ENCODE measurements at regions not wholly inside any gene's neighbourhood (a gene's known extent, or its start where the extent isn't known, plus 50 kb on each side); places are given as distances from the start of the nearest gene placed in this dataset.

DNA sequence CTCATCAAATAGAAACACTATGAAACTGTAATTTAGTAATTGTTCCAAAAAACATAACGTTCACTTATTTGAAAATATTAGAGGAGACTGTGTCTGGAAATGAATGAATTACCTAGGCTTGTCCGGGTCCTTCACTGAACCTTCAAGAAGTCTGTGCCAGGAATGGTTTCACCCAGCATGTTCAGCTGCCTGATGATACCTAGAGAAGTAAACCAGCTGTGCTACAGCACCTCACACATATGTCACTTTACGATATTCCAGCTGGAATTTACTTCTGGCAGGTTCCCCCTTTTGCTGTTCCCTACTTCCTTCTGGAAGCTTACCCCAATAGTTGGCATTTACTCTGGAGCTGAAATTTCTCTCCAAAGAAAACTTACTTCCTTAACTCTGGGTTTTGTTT, 906.5 kb downstream of the FAT4 start:
- no peaks in the 10 kb centered on the region for H3K4me1 ChIP-seq (ENCODE audit: insufficient read depth, low read length)
- H3K4me2 ChIP-seq (ENCODE audit: insufficient read depth, low read length): no peak overlapping the region
- H3K4me3 ChIP-seq (ENCODE audit: low read depth in 1 of 2, low read length in 2 of 2): no peak overlapping the region
- H2AFZ ChIP-seq (ENCODE audit: low read depth, low read length): no peak overlapping the region
- no peak for TF ChIP-seq EZH2 (IDR thresholded peaks at IDR 0.05; ENCODE audit: borderline replicate concordance, low read depth, low read length, severe bottlenecking)
- TF ChIP-seq, protein P1, sequence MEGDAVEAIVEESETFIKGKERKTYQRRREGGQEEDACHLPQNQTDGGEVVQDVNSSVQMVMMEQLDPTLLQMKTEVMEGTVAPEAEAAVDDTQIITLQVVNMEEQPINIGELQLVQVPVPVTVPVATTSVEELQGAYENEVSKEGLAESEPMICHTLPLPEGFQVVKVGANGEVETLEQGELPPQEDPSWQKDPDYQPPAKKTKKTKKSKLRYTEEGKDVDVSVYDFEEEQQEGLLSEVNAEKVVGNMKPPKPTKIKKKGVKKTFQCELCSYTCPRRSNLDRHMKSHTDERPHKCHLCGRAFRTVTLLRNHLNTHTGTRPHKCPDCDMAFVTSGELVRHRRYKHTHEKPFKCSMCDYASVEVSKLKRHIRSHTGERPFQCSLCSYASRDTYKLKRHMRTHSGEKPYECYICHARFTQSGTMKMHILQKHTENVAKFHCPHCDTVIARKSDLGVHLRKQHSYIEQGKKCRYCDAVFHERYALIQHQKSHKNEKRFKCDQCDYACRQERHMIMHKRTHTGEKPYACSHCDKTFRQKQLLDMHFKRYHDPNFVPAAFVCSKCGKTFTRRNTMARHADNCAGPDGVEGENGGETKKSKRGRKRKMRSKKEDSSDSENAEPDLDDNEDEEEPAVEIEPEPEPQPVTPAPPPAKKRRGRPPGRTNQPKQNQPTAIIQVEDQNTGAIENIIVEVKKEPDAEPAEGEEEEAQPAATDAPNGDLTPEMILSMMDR (IDR thresholded peaks at IDR 0.05; ENCODE audit: borderline replicate concordance, extremely low read depth, low read length, poor library complexity, severe bottlenecking): no peak
- DNase-seq (no peak), ATAC-seq (ENCODE audit: insufficient read depth, low read depth) (no peak)
- H4K20me1 ChIP-seq (ENCODE audit: insufficient read depth, low read length): no peaks in the 10 kb centered on the region
- H3K36me3 ChIP-seq (ENCODE audit: insufficient read depth, low read length): no peaks in the 10 kb centered on the region
- H3K27me3 ChIP-seq (ENCODE audit: insufficient read depth, low read length, poor library complexity): no peaks in the 10 kb centered on the region
- no peak overlapping the region for H3K27ac ChIP-seq (ENCODE audit: low read length)
- H3K79me2 ChIP-seq (ENCODE audit: insufficient read depth, low read length): no peaks in the 10 kb centered on the region
- H3K9me3 ChIP-seq (ENCODE audit: insufficient read depth, low read length, severe bottlenecking): no peaks in the 10 kb centered on the region
- no peak overlapping the region for H3K9ac ChIP-seq (ENCODE audit: low read depth, low read length)

GRCh38 chr4:126221717-126222340, 907.1 kb downstream of the FAT4 start:
- no peaks in the 10 kb centered on the region for H3K4me1 ChIP-seq (ENCODE audit: insufficient read depth, low read length)
- no peak overlapping the region for H3K27ac ChIP-seq (ENCODE audit: low read length)
- no peaks in the 10 kb centered on the region for H3K9me3 ChIP-seq (ENCODE audit: insufficient read depth, low read length, severe bottlenecking)
- no peaks in the 10 kb centered on the region for H3K36me3 ChIP-seq (ENCODE audit: insufficient read depth, low read length)
- TF ChIP-seq, protein P1 (IDR thresholded peaks at IDR 0.05; ENCODE audit: borderline replicate concordance, extremely low read depth, low read length, poor library complexity, severe bottlenecking): no peak
- TF ChIP-seq EZH2 (IDR thresholded peaks at IDR 0.05; ENCODE audit: borderline replicate concordance, low read depth, low read length, severe bottlenecking): no peak
- H3K4me2 ChIP-seq (ENCODE audit: insufficient read depth, low read length): no peak overlapping the region
- H2AFZ ChIP-seq (ENCODE audit: low read depth, low read length): no peak overlapping the region
- ATAC-seq (ENCODE audit: insufficient read depth, low read depth): no peak
- DNase-seq: no peak
- no peaks in the 10 kb centered on the region for H3K79me2 ChIP-seq (ENCODE audit: insufficient read depth, low read length)
- H3K4me3 ChIP-seq (ENCODE audit: low read depth in 1 of 2, low read length in 2 of 2): no peak overlapping the region
- H3K27me3 ChIP-seq (ENCODE audit: insufficient read depth, low read length, poor library complexity): no peaks in the 10 kb centered on the region
- no peaks in the 10 kb centered on the region for H4K20me1 ChIP-seq (ENCODE audit: insufficient read depth, low read length)
- no peak overlapping the region for H3K9ac ChIP-seq (ENCODE audit: low read depth, low read length)

- no peak overlapping the region for H3K4me2 ChIP-seq (ENCODE audit: insufficient read depth, low read length)
- no peak overlapping the region for H2AFZ ChIP-seq (ENCODE audit: low read depth, low read length)
- H4K20me1 ChIP-seq (ENCODE audit: insufficient read depth, low read length): no peaks in the 10 kb centered on the region
- no peak overlapping the region for H3K4me3 ChIP-seq (ENCODE audit: low read depth in 1 of 2, low read length in 2 of 2)
- DNase-seq: no peak
- ATAC-seq (ENCODE audit: insufficient read depth, low read depth): no peak
- TF ChIP-seq EZH2 (IDR thresholded peaks at IDR 0.05; ENCODE audit: borderline replicate concordance, low read depth, low read length, severe bottlenecking): no peak
- TF ChIP-seq, protein P1 (IDR thresholded peaks at IDR 0.05; ENCODE audit: borderline replicate concordance, extremely low read depth, low read length, poor library complexity, severe bottlenecking): peak; percentile 54
- no peak overlapping the region for H3K9ac ChIP-seq (ENCODE audit: low read depth, low read length)
- no peaks in the 10 kb centered on the region for H3K36me3 ChIP-seq (ENCODE audit: insufficient read depth, low read length)
- H3K27me3 ChIP-seq (ENCODE audit: insufficient read depth, low read length, poor library complexity): no peaks in the 10 kb centered on the region
- H3K79me2 ChIP-seq (ENCODE audit: insufficient read depth, low read length): no peaks in the 10 kb centered on the region
- H3K4me1 ChIP-seq (ENCODE audit: insufficient read depth, low read length): no peaks in the 10 kb centered on the region
- H3K9me3 ChIP-seq (ENCODE audit: insufficient read depth, low read length, severe bottlenecking): no peaks in the 10 kb centered on the region
- H3K27ac ChIP-seq (ENCODE audit: low read length): no peak overlapping the region
Measured at GRCh38 chr4:126223784-126224407, 909.1 kb downstream of the FAT4 start.
